ENCODE measurements at regions not wholly inside any gene's neighbourhood (a gene's known extent, or its start where the extent isn't known, plus 50 kb on each side); places are given as distances from the start of the nearest gene placed in this dataset.

DNA sequence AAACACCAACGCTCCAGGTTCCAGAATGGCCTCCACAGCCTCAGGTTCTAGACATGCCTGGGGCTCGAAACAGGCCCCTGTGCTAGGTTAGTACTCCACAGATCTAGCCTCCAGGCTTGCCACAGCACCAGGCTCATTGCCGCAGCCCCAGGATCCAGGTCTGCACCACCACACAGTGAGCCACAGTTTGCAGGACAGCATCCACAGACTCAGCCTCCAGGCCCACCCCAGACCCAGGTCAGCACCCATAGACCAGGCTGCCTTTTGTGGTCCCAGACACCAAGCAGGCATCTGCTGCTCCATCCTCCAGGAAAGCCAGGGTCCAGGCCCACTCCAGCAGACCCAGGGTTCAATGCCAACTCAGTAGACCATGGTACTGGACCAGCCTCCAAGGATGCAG is 132.3 kb upstream of the VSTM2A start:
- no peaks in the 10 kb centered on the region for H3K4me1 Mint-ChIP-seq (ENCODE audit: low read depth)
- TF ChIP-seq, protein P1, sequence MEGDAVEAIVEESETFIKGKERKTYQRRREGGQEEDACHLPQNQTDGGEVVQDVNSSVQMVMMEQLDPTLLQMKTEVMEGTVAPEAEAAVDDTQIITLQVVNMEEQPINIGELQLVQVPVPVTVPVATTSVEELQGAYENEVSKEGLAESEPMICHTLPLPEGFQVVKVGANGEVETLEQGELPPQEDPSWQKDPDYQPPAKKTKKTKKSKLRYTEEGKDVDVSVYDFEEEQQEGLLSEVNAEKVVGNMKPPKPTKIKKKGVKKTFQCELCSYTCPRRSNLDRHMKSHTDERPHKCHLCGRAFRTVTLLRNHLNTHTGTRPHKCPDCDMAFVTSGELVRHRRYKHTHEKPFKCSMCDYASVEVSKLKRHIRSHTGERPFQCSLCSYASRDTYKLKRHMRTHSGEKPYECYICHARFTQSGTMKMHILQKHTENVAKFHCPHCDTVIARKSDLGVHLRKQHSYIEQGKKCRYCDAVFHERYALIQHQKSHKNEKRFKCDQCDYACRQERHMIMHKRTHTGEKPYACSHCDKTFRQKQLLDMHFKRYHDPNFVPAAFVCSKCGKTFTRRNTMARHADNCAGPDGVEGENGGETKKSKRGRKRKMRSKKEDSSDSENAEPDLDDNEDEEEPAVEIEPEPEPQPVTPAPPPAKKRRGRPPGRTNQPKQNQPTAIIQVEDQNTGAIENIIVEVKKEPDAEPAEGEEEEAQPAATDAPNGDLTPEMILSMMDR (IDR thresholded peaks at IDR 0.05; ENCODE audit: unreplicated experiment) = no peak
- no peak overlapping the region for H3K4me3 Mint-ChIP-seq (ENCODE audit: low read depth)
- peaks cover 38% of the 10 kb centered on the region for H3K9me3 Mint-ChIP-seq (ENCODE audit: low read depth)
- no peak overlapping the region for H3K27ac Mint-ChIP-seq
- H3K27me3 Mint-ChIP-seq = no peaks in the 10 kb centered on the region
- no peak for DNase-seq (ENCODE audit: low spot score, unreplicated experiment)
- H3K36me3 Mint-ChIP-seq (ENCODE audit: insufficient read depth) = no peaks in the 10 kb centered on the region

- Mint-ChIP-seq H3K27me3 (no peaks in the 10 kb centered on the region), H3K27ac (no peak overlapping the region), H3K9me3 (ENCODE audit: low read depth) (peaks cover 21% of the 10 kb centered on the region), H3K4me3 (ENCODE audit: low read depth) (no peak overlapping the region), H3K4me1 (ENCODE audit: low read depth) (no peaks in the 10 kb centered on the region), H3K36me3 (ENCODE audit: insufficient read depth) (no peaks in the 10 kb centered on the region)
- TF ChIP-seq, protein P1 (IDR thresholded peaks at IDR 0.05; ENCODE audit: unreplicated experiment) = no peak
- no peak for DNase-seq (ENCODE audit: low spot score, unreplicated experiment)
Measured at GRCh38 chr7:54416678-54417077, 125.5 kb upstream of the VSTM2A start.

GRCh38 chr7:54419209-54419608 is 123.0 kb upstream of the VSTM2A start:
- TF ChIP-seq, protein P1 (IDR thresholded peaks at IDR 0.05; ENCODE audit: unreplicated experiment) = no peak
- Mint-ChIP-seq H3K4me1 (ENCODE audit: low read depth) (no peaks in the 10 kb centered on the region), H3K9me3 (ENCODE audit: low read depth) (peaks cover 5% of the 10 kb centered on the region), H3K27ac (no peak overlapping the region), H3K36me3 (ENCODE audit: insufficient read depth) (no peaks in the 10 kb centered on the region), H3K4me3 (ENCODE audit: low read depth) (no peak overlapping the region), H3K27me3 (no peaks in the 10 kb centered on the region)
- no peak for DNase-seq (ENCODE audit: low spot score, unreplicated experiment)

DNA sequence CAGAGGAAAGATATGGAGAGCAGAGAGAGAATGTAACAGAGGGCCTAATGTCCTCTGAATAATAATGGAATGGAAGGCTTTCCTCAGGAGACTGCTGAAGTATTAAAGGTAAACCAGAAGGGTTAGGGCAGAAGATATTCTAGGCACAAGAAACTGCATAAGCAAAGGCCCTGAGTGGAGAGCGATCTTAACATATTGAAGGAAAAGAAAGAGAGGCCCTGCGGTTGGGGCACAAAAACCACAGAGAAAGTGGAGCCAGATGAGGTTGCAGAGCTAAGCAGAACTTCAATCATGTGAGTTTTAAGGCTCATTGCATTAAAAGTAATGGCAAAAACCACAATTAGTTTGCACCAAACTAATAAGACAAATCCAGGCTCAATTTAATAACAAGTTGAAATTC is 115.8 kb upstream of the VSTM2A start:
- Mint-ChIP-seq H3K4me3 (ENCODE audit: low read depth) (no peak overlapping the region), H3K4me1 (ENCODE audit: low read depth) (no peaks in the 10 kb centered on the region), H3K9me3 (ENCODE audit: low read depth) (peaks cover 4% of the 10 kb centered on the region), H3K36me3 (ENCODE audit: insufficient read depth) (no peaks in the 10 kb centered on the region), H3K27me3 (no peaks in the 10 kb centered on the region), H3K27ac (no peak overlapping the region)
- TF ChIP-seq, protein P1 (IDR thresholded peaks at IDR 0.05; ENCODE audit: unreplicated experiment) = no peak
- no peak for DNase-seq (ENCODE audit: low spot score, unreplicated experiment)

- Mint-ChIP-seq H3K36me3 (ENCODE audit: insufficient read depth) (no peaks in the 10 kb centered on the region), H3K27ac (no peak overlapping the region), H3K9me3 (ENCODE audit: low read depth) (peaks cover 4% of the 10 kb centered on the region), H3K4me3 (ENCODE audit: low read depth) (no peak overlapping the region), H3K4me1 (ENCODE audit: low read depth) (no peaks in the 10 kb centered on the region), H3K27me3 (no peaks in the 10 kb centered on the region)
- DNase-seq (ENCODE audit: low spot score, unreplicated experiment) = no peak
- TF ChIP-seq, protein P1 (IDR thresholded peaks at IDR 0.05; ENCODE audit: unreplicated experiment) = no peak
Measured at GRCh38 chr7:54429111-54429510, 113.1 kb upstream of the VSTM2A start.

Data from progenitor cell of endocrine pancreas (in vitro differentiated cells).